Keratinocyte (primary cell): ENCODE measurements at regions not wholly inside any gene's neighbourhood (a gene's known extent, or its start where the extent isn't known, plus 50 kb on each side); places are given as distances from the start of the nearest gene placed in this dataset.

Experiments used
- DNase-seq: peaks from one replicate; pipeline ENCODE4 v3.0.0-alpha.2; 2011; ENCODE audit warnings: low read depth, missing footprints, low spot score
- FAIRE-seq: peaks from 2 replicates; lab custom pipeline; 2011; peaks lifted over from hg19 to GRCh38; lab: Jason Lieb, UNC
- H2AFZ ChIP-seq: 2 replicates; pipeline ENCODE4 v1.6.0; 2012; ENCODE audit warnings: low read length, control low read depth, inconsistent platforms; ENCODE audit not compliant: control insufficient read depth
- H3K27ac ChIP-seq: 2 replicates; pipeline ENCODE4 v1.5.1; 2011; ENCODE audit warnings: low read length; ENCODE audit not compliant: control insufficient read depth, insufficient read depth
- H3K27me3 ChIP-seq: 3 replicates; pipeline ENCODE4 v1.6.0; 2011; ENCODE audit warnings: low read length; ENCODE audit not compliant: control insufficient read depth, insufficient read depth; ENCODE audit errors: extremely low read depth
- H3K36me3 ChIP-seq, 2 experiments: 2 replicates in 1 of 2; 3 replicates in 1 of 2; pipeline ENCODE4 v1.5.1; 2011; ENCODE audit warnings: low read length in 2 of 2, mild to moderate bottlenecking in 1 of 2; ENCODE audit not compliant: control insufficient read depth in 2 of 2, insufficient read depth in 2 of 2; ENCODE audit errors: extremely low read depth in 1 of 2
- H3K4me1 ChIP-seq: 3 replicates; pipeline ENCODE4 v1.5.1; 2011; ENCODE audit warnings: low read length; ENCODE audit not compliant: control insufficient read depth, insufficient read depth; ENCODE audit errors: extremely low read depth
- H3K4me2 ChIP-seq: 3 replicates; pipeline ENCODE4 v1.6.0; 2011; ENCODE audit warnings: low read depth, low read length; ENCODE audit not compliant: control insufficient read depth, insufficient read depth; ENCODE audit errors: extremely low read depth
- H3K4me3 ChIP-seq, 3 experiments: fragments of 200-600 bp in 1 of 3; sonication (generic) in 1 of 3; 2 replicates in 2 of 3; 3 replicates in 1 of 3; pipeline ENCODE4 v1.5.1; 2011 to 2016; ENCODE audit warnings: low read length in 3 of 3, mild to moderate bottlenecking in 3 of 3, control low read depth in 2 of 3, inconsistent platforms in 1 of 3, low read depth in 1 of 3, mixed read lengths in 1 of 3, mixed run types in 1 of 3, moderate library complexity in 1 of 3; ENCODE audit not compliant: control insufficient read depth in 2 of 3, insufficient read depth in 2 of 3; ENCODE audit errors: extremely low read depth in 1 of 3
- H3K79me2 ChIP-seq: 2 replicates; pipeline ENCODE4 v1.6.0; 2012; ENCODE audit warnings: low read length; ENCODE audit not compliant: control insufficient read depth, insufficient read depth
- H3K9ac ChIP-seq: 3 replicates; pipeline ENCODE4 v1.6.0; 2011; ENCODE audit warnings: low read length; ENCODE audit not compliant: control insufficient read depth, insufficient read depth; ENCODE audit errors: extremely low read depth
- H3K9me1 ChIP-seq: 3 replicates; pipeline ENCODE4 v1.6.0; 2011; ENCODE audit warnings: low read length; ENCODE audit not compliant: control insufficient read depth, insufficient read depth; ENCODE audit errors: extremely low read depth
- H3K9me3 ChIP-seq: 2 replicates; pipeline ENCODE4 v1.5.1; 2012; ENCODE audit warnings: low read depth, low read length; ENCODE audit not compliant: control insufficient read depth
- H4K20me1 ChIP-seq: 3 replicates; pipeline ENCODE4 v1.6.0; 2011; ENCODE audit warnings: low read length; ENCODE audit not compliant: control insufficient read depth, insufficient read depth; ENCODE audit errors: extremely low read depth
- CTCF ChIP-seq, 3 experiments: IDR thresholded peaks in 1 of 3; conservative IDR thresholded peaks in 1 of 3; optimal IDR thresholded peaks in 1 of 3; 2 replicates in 2 of 3; 3 replicates in 1 of 3; pipeline versions ENCODE3 to v1.5.1; 2011; ENCODE audit warnings: low read length in 3 of 3, mild to moderate bottlenecking in 3 of 3, moderate library complexity in 2 of 3, control low read depth in 1 of 3, inconsistent platforms in 1 of 3; ENCODE audit not compliant: insufficient read depth in 2 of 3; ENCODE audit errors: extremely low read depth in 1 of 3
- EZH2 ChIP-seq: IDR thresholded peaks from one replicate; pipeline ENCODE4 v1.6.1; 2012; ENCODE audit warnings: inconsistent platforms, mild to moderate bottlenecking, low read length, moderate library complexity
- dilution Hi-C: fragments of 300-500 bp; cut with MboI; formaldehyde crosslinking; loops from one replicate; pipeline ENCODE4 v1.7.0; 2020; ENCODE audit warnings: low sequenced_read_pairs; ENCODE audit not compliant: extremely low pct_ligation_motif_present

- Histone ChIP-seq H3K4me3 (no peak overlapping the region), H3K9me1 (no peaks in the 10 kb centered on the region), H3K4me2 (no peak overlapping the region), H4K20me1 (no peaks in the 10 kb centered on the region), H3K9me3 (no peaks in the 10 kb centered on the region), H3K27ac (no peak overlapping the region), H3K36me3 (no peaks in the 10 kb centered on the region), H2AFZ (no peak overlapping the region), H3K27me3 (no peaks in the 10 kb centered on the region), H3K9ac (no peak overlapping the region), H3K79me2 (no peaks in the 10 kb centered on the region), H3K4me1 (no peaks in the 10 kb centered on the region)
- dilution Hi-C loops: no loop called here
- DNase-seq: no peak
- no peak for FAIRE-seq
- TF ChIP-seq EZH2 (no peak), CTCF (optimal IDR thresholded peaks at IDR 0.05 in 1 of 3, IDR thresholded peaks at IDR 0.05 in 1 of 3, conservative IDR thresholded peaks at IDR 0.05 in 1 of 3; ENCODE audit: extremely low read depth in 1 of 3, insufficient read depth in 2 of 3, low read length in 3 of 3) (no peak)
These were observed 684.1 kb upstream of the ARGLU1 start for GRCh38 chr13:107252021-107252420.

- TF ChIP-seq EZH2: no peak
- TF ChIP-seq CTCF (optimal IDR thresholded peaks at IDR 0.05 in 1 of 3, IDR thresholded peaks at IDR 0.05 in 1 of 3, conservative IDR thresholded peaks at IDR 0.05 in 1 of 3; ENCODE audit: extremely low read depth in 1 of 3, insufficient read depth in 2 of 3, low read length in 3 of 3): no peak
- Histone ChIP-seq H3K9me1 (no peaks in the 10 kb centered on the region), H4K20me1 (no peaks in the 10 kb centered on the region), H3K9ac (no peak overlapping the region), H2AFZ (no peak overlapping the region), H3K4me1 (no peaks in the 10 kb centered on the region), H3K4me2 (no peak overlapping the region), H3K4me3 (no peak overlapping the region), H3K79me2 (no peaks in the 10 kb centered on the region), H3K36me3 (no peaks in the 10 kb centered on the region), H3K27ac (no peak overlapping the region), H3K9me3 (no peaks in the 10 kb centered on the region), H3K27me3 (no peaks in the 10 kb centered on the region)
- FAIRE-seq (no peak), DNase-seq (no peak)
- dilution Hi-C loops: no loop called here
These were observed 683.4 kb upstream of the ARGLU1 start for GRCh38 chr13:107251341-107251740.
